Prostate gland (tissue), 2 donors: ENCODE measurements at regions not wholly inside any gene's neighbourhood (a gene's known extent, or its start where the extent isn't known, plus 50 kb on each side); places are given as distances from the start of the nearest gene placed in this dataset.

Experiments used
- CTCF ChIP-seq, 4 experiments: fragments of 200-600 bp in 2 of 4; fragments of 450-650 bp in 2 of 4; sonication (generic) in 2 of 4; IDR thresholded peaks; 1 replicate in 3 of 4; 2 replicates in 1 of 4; pipeline ENCODE4 v1.5.1; 2016 to 2019; ENCODE audit warnings: antibody characterized with exemption in 4 of 4, mild to moderate bottlenecking in 2 of 4, moderate library complexity in 2 of 4
- POLR2A ChIP-seq: fragments of 450-650 bp; IDR thresholded peaks from one replicate; pipeline ENCODE4 v1.6.1; 2016; ENCODE audit warnings: antibody characterized with exemption, mild to moderate bottlenecking

- TF ChIP-seq CTCF (IDR thresholded peaks at IDR 0.05) = no peak
- TF ChIP-seq POLR2A = no peak
Measured at GRCh38 chrX:109793191-109793590, 60.1 kb upstream of the ACSL4 start.
